ENCODE measurements at regions not wholly inside any gene's neighbourhood (a gene's known extent, or its start where the extent isn't known, plus 50 kb on each side); places are given as distances from the start of the nearest gene placed in this dataset.
"Not testable (repeated sequence)": the region's sequence is repeated elsewhere in the genome, so short reads cannot be mapped to it uniquely, and the experiment has no call there.

- in situ Hi-C loops (cut with MboI; ENCODE audit: low sequenced_read_pairs, unreplicated experiment): no loop called here
- DNase-seq (ENCODE audit: low spot score): no peak
Observed at GRCh38 chr15:44861439-44861910, 95.0 kb upstream of the TERB2 start.

GRCh38 chr15:44861917-44862316, 94.6 kb upstream of the TERB2 start:
- no peak for TF ChIP-seq CTCF (IDR thresholded peaks at IDR 0.05; ENCODE audit: borderline replicate concordance, control extremely low read depth, extremely low read depth, insufficient read depth, missing control alignments)
- in situ Hi-C loops (cut with MboI; ENCODE audit: low sequenced_read_pairs, unreplicated experiment): no loop called here
- DNase-seq (ENCODE audit: low spot score): no peak

More at GRCh38 chr15:44861439-44861910, 95.0 kb upstream of the TERB2 start:
- TF ChIP-seq CTCF (IDR thresholded peaks at IDR 0.05; ENCODE audit: borderline replicate concordance, control extremely low read depth, extremely low read depth, insufficient read depth, missing control alignments): no peak

- in situ Hi-C loops (cut with MboI; ENCODE audit: low sequenced_read_pairs, unreplicated experiment); DNase-seq (ENCODE audit: low spot score): not testable (repeated sequence)
Observed at GRCh38 chr15:44862866-44863265, 93.6 kb upstream of the TERB2 start.

GRCh38 chr15:44868100-44868499, 88.4 kb upstream of the TERB2 start:
- DNase-seq (ENCODE audit: low spot score); in situ Hi-C loops (cut with MboI; ENCODE audit: low sequenced_read_pairs, unreplicated experiment): not testable (repeated sequence)

- not testable (repeated sequence) for DNase-seq (ENCODE audit: low spot score)
Observed at GRCh38 chr15:44870125-44870524, 86.4 kb upstream of the TERB2 start.

GRCh38 chr15:44873103-44873502, 83.4 kb upstream of the TERB2 start:
- DNase-seq (ENCODE audit: low spot score): no peak
- in situ Hi-C loops (cut with MboI; ENCODE audit: low sequenced_read_pairs, unreplicated experiment): loop anchor here (10.0 kb wide), 1 partner anchor 152 kb away; the partner anchor contains the start of gene SORD
- TF ChIP-seq CTCF (IDR thresholded peaks at IDR 0.05; ENCODE audit: borderline replicate concordance, control extremely low read depth, extremely low read depth, insufficient read depth, missing control alignments): no peak

More at GRCh38 chr15:44870125-44870524, 86.4 kb upstream of the TERB2 start:
- in situ Hi-C loops (cut with MboI; ENCODE audit: low sequenced_read_pairs, unreplicated experiment): loop anchor here (10.0 kb wide), 1 partner anchor 155 kb away; the partner anchor contains the start of gene SORD

- in situ Hi-C loops (cut with MboI; ENCODE audit: low sequenced_read_pairs, unreplicated experiment): loop anchor here (10.0 kb wide), 1 partner anchor 146 kb away; the partner anchor contains the start of gene SORD
- no peak for TF ChIP-seq CTCF (IDR thresholded peaks at IDR 0.05; ENCODE audit: borderline replicate concordance, control extremely low read depth, extremely low read depth, insufficient read depth, missing control alignments)
- DNase-seq (ENCODE audit: low spot score): no peak
Observed at GRCh38 chr15:44879066-44879465, 77.4 kb upstream of the TERB2 start.

GRCh38 chr15:44882499-44882968, 74.0 kb upstream of the TERB2 start:
- TF ChIP-seq CTCF (IDR thresholded peaks at IDR 0.05; ENCODE audit: borderline replicate concordance, control extremely low read depth, extremely low read depth, insufficient read depth, missing control alignments): no peak
- peak; percentile 28 for DNase-seq (ENCODE audit: low spot score)
- in situ Hi-C loops (cut with MboI; ENCODE audit: low sequenced_read_pairs, unreplicated experiment): no loop called here
